ENCODE measurements at regions not wholly inside any gene's neighbourhood (a gene's known extent, or its start where the extent isn't known, plus 50 kb on each side); places are given as distances from the start of the nearest gene placed in this dataset.

DNA sequence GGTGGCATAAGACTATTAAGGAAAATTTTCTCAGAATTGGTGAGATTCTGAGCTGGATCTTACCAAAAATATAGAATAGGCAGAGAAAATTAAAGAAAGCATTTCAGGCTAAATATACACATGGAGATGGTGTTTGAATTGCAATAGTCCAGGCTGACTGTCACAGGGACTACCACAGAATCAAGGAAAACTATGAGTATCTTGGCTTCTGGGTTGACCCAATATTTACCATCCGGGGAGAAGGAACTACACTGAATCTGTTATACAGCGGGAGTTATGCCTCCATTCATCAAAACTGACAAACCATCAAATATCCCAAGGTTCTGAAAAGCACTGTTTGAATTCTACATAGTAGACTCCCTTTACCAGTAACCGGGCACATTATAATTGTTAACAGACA lies 102.2 kb downstream of the TUSC7 start:
- CTCF ChIA-PET = no interaction called here

GRCh38 chr3:116812949-116813348 lies 103.4 kb downstream of the TUSC7 start:
- Mint-ChIP-seq H3K4me3 (no peak overlapping the region), H3K36me3 (no peaks in the 10 kb centered on the region), H3K9me3 (peaks cover 4 to 8% (median 5%) of the 10 kb centered on the region in 5 donors), H3K27me3 (no peaks in the 10 kb centered on the region), H3K4me1 (no peaks in the 10 kb centered on the region), H3K27ac (no peak overlapping the region)
- no peaks in the 10 kb centered on the region for H3K4me1 ChIP-seq (ENCODE audit: insufficient read depth, low read length)
- no peak overlapping the region for H3K27ac ChIP-seq (ENCODE audit: low read depth, low read length)
- no peaks in the 10 kb centered on the region for H3K27me3 ChIP-seq (ENCODE audit: insufficient read depth, low read length, poor library complexity, severe bottlenecking)
- ChIA-PET CTCF (no interaction called here), POLR2A (no interaction called here)
- H3K4me3 ChIP-seq (ENCODE audit: low read length) = no peak overlapping the region
- H3K36me3 ChIP-seq (ENCODE audit: insufficient read depth, low read length) = no peaks in the 10 kb centered on the region
- no peak for DNase-seq
- H3K9me3 ChIP-seq (ENCODE audit: low read length) = no peaks in the 10 kb centered on the region

More for the DNA sequence above, 102.2 kb downstream of the TUSC7 start:
- H3K27me3 ChIP-seq (ENCODE audit: insufficient read depth, low read length, poor library complexity, severe bottlenecking) = no peaks in the 10 kb centered on the region
- no peak overlapping the region for H3K4me3 ChIP-seq (ENCODE audit: low read length)
- POLR2A ChIA-PET = no interaction called here
- no peaks in the 10 kb centered on the region for H3K36me3 ChIP-seq (ENCODE audit: insufficient read depth, low read length)
- no peak overlapping the region for H3K27ac Mint-ChIP-seq
- no peak overlapping the region for H3K27ac ChIP-seq (ENCODE audit: low read depth, low read length)
- H3K4me1 Mint-ChIP-seq = no peaks in the 10 kb centered on the region
- H3K9me3 Mint-ChIP-seq = peaks cover 4 to 10% (median 6%) of the 10 kb centered on the region in 5 donors
- H3K27me3 Mint-ChIP-seq = no peaks in the 10 kb centered on the region
- no peaks in the 10 kb centered on the region for H3K9me3 ChIP-seq (ENCODE audit: low read length)
- H3K4me1 ChIP-seq (ENCODE audit: insufficient read depth, low read length) = no peaks in the 10 kb centered on the region
- H3K4me3 Mint-ChIP-seq = no peak overlapping the region
- no peaks in the 10 kb centered on the region for H3K36me3 Mint-ChIP-seq
- DNase-seq = no peak

DNA sequence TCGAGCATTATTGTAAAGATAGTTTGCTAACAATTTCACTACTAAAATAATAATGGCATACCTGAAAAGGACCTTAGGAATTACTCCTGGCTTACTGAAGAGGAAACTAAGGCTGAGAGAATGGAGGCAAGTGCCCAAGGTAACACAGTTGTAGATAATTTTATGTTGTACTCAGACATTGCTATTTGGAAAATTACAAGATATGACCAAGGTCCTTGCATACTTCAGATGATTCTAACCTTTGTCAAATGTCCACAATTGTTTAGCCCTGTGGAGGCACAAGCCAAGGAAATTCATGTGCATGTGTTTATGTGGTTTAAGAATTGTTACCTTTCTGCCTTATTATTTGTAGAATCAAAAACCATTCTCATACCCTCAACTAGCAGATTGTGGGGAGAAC lies 105.7 kb downstream of the TUSC7 start:
- Mint-ChIP-seq H3K9me3 (peaks cover 0 to 4% (median 3%) of the 10 kb centered on the region in 5 donors), H3K27ac (no peak overlapping the region), H3K4me3 (no peak overlapping the region), H3K4me1 (no peaks in the 10 kb centered on the region), H3K27me3 (no peaks in the 10 kb centered on the region), H3K36me3 (no peaks in the 10 kb centered on the region)
- Histone ChIP-seq H3K27me3 (ENCODE audit: insufficient read depth, low read length, poor library complexity, severe bottlenecking) (no peaks in the 10 kb centered on the region), H3K9me3 (ENCODE audit: low read length) (no peaks in the 10 kb centered on the region), H3K27ac (ENCODE audit: low read depth, low read length) (no peak overlapping the region), H3K4me1 (ENCODE audit: insufficient read depth, low read length) (no peaks in the 10 kb centered on the region), H3K36me3 (ENCODE audit: insufficient read depth, low read length) (no peaks in the 10 kb centered on the region), H3K4me3 (ENCODE audit: low read length) (no peak overlapping the region)
- POLR2A ChIA-PET = no interaction called here
- DNase-seq = no peak
- CTCF ChIA-PET = no interaction called here

- H3K4me3 Mint-ChIP-seq = no peak overlapping the region
- Histone ChIP-seq H3K4me1 (ENCODE audit: insufficient read depth, low read length) (no peaks in the 10 kb centered on the region), H3K36me3 (ENCODE audit: insufficient read depth, low read length) (no peaks in the 10 kb centered on the region), H3K27me3 (ENCODE audit: insufficient read depth, low read length, poor library complexity, severe bottlenecking) (no peaks in the 10 kb centered on the region), H3K9me3 (ENCODE audit: low read length) (no peaks in the 10 kb centered on the region), H3K4me3 (ENCODE audit: low read length) (no peak overlapping the region), H3K27ac (ENCODE audit: low read depth, low read length) (no peak overlapping the region)
- peaks cover 0 to 4% (median under 1%) of the 10 kb centered on the region in 5 donors for H3K9me3 Mint-ChIP-seq
- no peaks in the 10 kb centered on the region for H3K27me3 Mint-ChIP-seq
- ChIA-PET POLR2A (no interaction called here), CTCF (no interaction called here)
- H3K36me3 Mint-ChIP-seq = no peaks in the 10 kb centered on the region
- H3K27ac Mint-ChIP-seq = no peak overlapping the region
- DNase-seq = no peak
- H3K4me1 Mint-ChIP-seq = no peaks in the 10 kb centered on the region
Observed at GRCh38 chr3:116815831-116816588, 106.4 kb downstream of the TUSC7 start.

DNA sequence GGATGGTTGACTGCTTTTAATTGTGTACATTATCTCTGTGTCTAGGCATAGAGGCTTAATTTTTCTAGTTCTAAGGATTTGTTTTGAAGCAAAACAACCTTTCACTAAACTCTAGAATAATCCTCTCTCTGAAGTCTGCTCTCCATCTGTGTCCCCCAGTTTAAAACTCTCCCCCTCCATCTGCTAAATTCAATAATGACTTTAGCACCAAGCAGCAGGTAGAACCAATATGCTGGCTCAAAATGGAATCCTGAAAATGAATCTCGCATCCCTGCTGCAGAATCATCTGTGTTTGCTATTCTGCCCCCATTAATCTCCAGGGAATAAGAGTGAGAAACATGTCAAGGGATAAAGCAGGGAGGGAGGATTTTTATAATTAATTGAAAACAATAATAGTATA lies 111.8 kb downstream of the TUSC7 start:
- no peaks in the 10 kb centered on the region for H3K4me1 ChIP-seq (ENCODE audit: insufficient read depth, low read length)
- POLR2A ChIA-PET = no interaction called here
- H3K9me3 ChIP-seq (ENCODE audit: low read length) = no peaks in the 10 kb centered on the region
- Mint-ChIP-seq H3K9me3 (peaks cover 0 to 3% (median 2%) of the 10 kb centered on the region in 5 donors), H3K27me3 (no peaks in the 10 kb centered on the region), H3K36me3 (no peaks in the 10 kb centered on the region), H3K4me3 (no peak overlapping the region), H3K4me1 (no peaks in the 10 kb centered on the region), H3K27ac (no peak overlapping the region)
- CTCF ChIA-PET = no interaction called here
- H3K36me3 ChIP-seq (ENCODE audit: insufficient read depth, low read length) = no peaks in the 10 kb centered on the region
- DNase-seq = no peak
- H3K27me3 ChIP-seq (ENCODE audit: insufficient read depth, low read length, poor library complexity, severe bottlenecking) = no peaks in the 10 kb centered on the region
- H3K4me3 ChIP-seq (ENCODE audit: low read length) = no peak overlapping the region
- H3K27ac ChIP-seq (ENCODE audit: low read depth, low read length) = no peak overlapping the region

DNA sequence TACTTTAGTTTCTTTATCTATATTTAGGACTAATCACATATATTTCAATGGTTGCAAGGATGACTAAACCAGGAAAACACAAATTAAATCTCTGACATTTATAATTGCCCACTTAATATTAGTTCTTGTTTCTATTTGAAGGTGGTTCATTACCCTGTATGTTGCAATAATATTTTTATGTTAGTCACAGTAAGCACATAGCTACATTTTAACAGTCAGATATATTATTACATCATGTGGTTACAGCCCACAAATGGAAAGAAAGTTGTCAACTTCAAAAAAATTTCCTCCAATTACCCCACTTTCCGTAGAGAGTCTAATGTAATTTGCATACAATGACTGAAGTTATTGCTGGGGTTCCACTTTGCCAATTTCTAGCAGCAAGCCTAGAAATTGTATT lies 114.6 kb downstream of the TUSC7 start:
- no peak overlapping the region for H3K27ac Mint-ChIP-seq
- H3K9me3 Mint-ChIP-seq = peaks cover 0 to 3% (median 2%) of the 10 kb centered on the region in 5 donors
- H3K36me3 Mint-ChIP-seq = no peaks in the 10 kb centered on the region
- no peaks in the 10 kb centered on the region for H3K36me3 ChIP-seq (ENCODE audit: insufficient read depth, low read length)
- H3K4me1 ChIP-seq (ENCODE audit: insufficient read depth, low read length) = no peaks in the 10 kb centered on the region
- H3K4me1 Mint-ChIP-seq = no peaks in the 10 kb centered on the region
- no peak overlapping the region for H3K27ac ChIP-seq (ENCODE audit: low read depth, low read length)
- H3K27me3 Mint-ChIP-seq = no peaks in the 10 kb centered on the region
- H3K27me3 ChIP-seq (ENCODE audit: insufficient read depth, low read length, poor library complexity, severe bottlenecking) = no peaks in the 10 kb centered on the region
- POLR2A ChIA-PET = no interaction called here
- H3K9me3 ChIP-seq (ENCODE audit: low read length) = no peaks in the 10 kb centered on the region
- CTCF ChIA-PET = no interaction called here
- no peak overlapping the region for H3K4me3 Mint-ChIP-seq
- no peak for DNase-seq
- no peak overlapping the region for H3K4me3 ChIP-seq (ENCODE audit: low read length)

GRCh38 chr3:116833202-116833601 lies 123.6 kb downstream of the TUSC7 start:
- no peak overlapping the region for H3K4me3 Mint-ChIP-seq
- Histone ChIP-seq H3K9me3 (ENCODE audit: low read length) (no peaks in the 10 kb centered on the region), H3K4me3 (ENCODE audit: low read length) (no peak overlapping the region), H3K27me3 (ENCODE audit: insufficient read depth, low read length, poor library complexity, severe bottlenecking) (no peaks in the 10 kb centered on the region), H3K27ac (ENCODE audit: low read depth, low read length) (no peak overlapping the region), H3K4me1 (ENCODE audit: insufficient read depth, low read length) (no peaks in the 10 kb centered on the region), H3K36me3 (ENCODE audit: insufficient read depth, low read length) (no peaks in the 10 kb centered on the region)
- H3K4me1 Mint-ChIP-seq = no peaks in the 10 kb centered on the region
- no peaks in the 10 kb centered on the region for H3K36me3 Mint-ChIP-seq
- H3K27ac Mint-ChIP-seq = no peak overlapping the region
- no peak for DNase-seq
- ChIA-PET POLR2A (no interaction called here), CTCF (no interaction called here)
- H3K27me3 Mint-ChIP-seq = no peaks in the 10 kb centered on the region
- H3K9me3 Mint-ChIP-seq = peaks cover 0 to 11% (median 2%) of the 10 kb centered on the region in 5 donors

DNA sequence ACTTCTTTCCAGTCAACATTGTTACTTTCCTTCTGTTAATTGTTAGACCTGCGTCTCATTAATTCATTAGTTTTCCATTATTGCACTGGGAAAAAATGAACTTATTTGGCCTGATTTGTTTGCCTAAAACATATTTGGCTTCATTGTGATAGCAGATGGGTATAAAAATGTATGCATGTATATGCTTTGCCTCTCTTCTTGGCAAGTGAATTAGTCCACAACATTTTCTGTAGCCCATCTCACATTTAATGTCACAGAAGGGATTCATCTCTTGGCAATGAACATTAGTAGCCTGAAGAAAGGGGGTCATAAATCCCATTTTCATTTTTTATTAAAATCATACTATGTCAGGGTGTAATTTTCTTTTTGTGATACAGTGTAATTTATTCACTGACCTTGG lies 125.2 kb downstream of the TUSC7 start:
- H3K4me1 Mint-ChIP-seq = no peaks in the 10 kb centered on the region
- Histone ChIP-seq H3K27ac (ENCODE audit: low read depth, low read length) (no peak overlapping the region), H3K27me3 (ENCODE audit: insufficient read depth, low read length, poor library complexity, severe bottlenecking) (no peaks in the 10 kb centered on the region), H3K9me3 (ENCODE audit: low read length) (no peaks in the 10 kb centered on the region), H3K4me3 (ENCODE audit: low read length) (no peak overlapping the region), H3K4me1 (ENCODE audit: insufficient read depth, low read length) (no peaks in the 10 kb centered on the region), H3K36me3 (ENCODE audit: insufficient read depth, low read length) (no peaks in the 10 kb centered on the region)
- peaks cover 0 to 11% (median 2%) of the 10 kb centered on the region in 5 donors for H3K9me3 Mint-ChIP-seq
- no peak for DNase-seq
- H3K27me3 Mint-ChIP-seq = no peaks in the 10 kb centered on the region
- ChIA-PET POLR2A (no interaction called here), CTCF (no interaction called here)
- no peak overlapping the region for H3K4me3 Mint-ChIP-seq
- H3K27ac Mint-ChIP-seq = no peak overlapping the region
- no peaks in the 10 kb centered on the region for H3K36me3 Mint-ChIP-seq

Data from CD8-positive, alpha-beta memory T cell (primary cell).